ENCODE measurements at regions not wholly inside any gene's neighbourhood (a gene's known extent, or its start where the extent isn't known, plus 50 kb on each side); places are given as distances from the start of the nearest gene placed in this dataset.
"Not testable (repeated sequence)": the region's sequence is repeated elsewhere in the genome, so short reads cannot be mapped to it uniquely, and the experiment has no call there.

GRCh38 chr2:65890131-65890530 is 457.7 kb upstream of the SPRED2 start:
- not testable (repeated sequence) for TF ChIP-seq CTCF, POLR2A (IDR thresholded peaks at IDR 0.05)
